Left ventricle myocardium inferior (tissue), 1 donor: ENCODE measurements at regions not wholly inside any gene's neighbourhood (a gene's known extent, or its start where the extent isn't known, plus 50 kb on each side); places are given as distances from the start of the nearest gene placed in this dataset.

ENCODE experiments used
- DNase-seq: peaks from one replicate; pipeline ENCODE4 v3.0.0-alpha.2; 2020
- H3K27ac ChIP-seq: fragments of 200-600 bp; replicated peaks from 2 replicates; pipeline ENCODE4 v1.8.0; 2021
- H3K27me3 ChIP-seq: fragments of 200-600 bp; 2 replicates; pipeline ENCODE4 v1.8.0; 2021; ENCODE audit warnings: low read depth
- H3K36me3 ChIP-seq: fragments of 200-600 bp; 2 replicates; pipeline ENCODE4 v1.8.0; 2021
- H3K4me1 ChIP-seq: fragments of 200-600 bp; 2 replicates; pipeline ENCODE4 v1.8.0; 2021
- H3K4me3 ChIP-seq: fragments of 200-600 bp; 2 replicates; pipeline ENCODE4 v1.8.0; 2021; ENCODE audit warnings: mild to moderate bottlenecking, moderate library complexity
- H3K9me3 ChIP-seq: fragments of 200-600 bp; replicated peaks from 2 replicates; pipeline ENCODE4 v1.8.0; 2021
- CTCF ChIP-seq: fragments of 200-600 bp; IDR thresholded peaks from 2 replicates; pipeline ENCODE4 v1.8.0; 2021; ENCODE audit warnings: antibody characterized with exemption, mild to moderate bottlenecking, borderline replicate concordance
- intact Hi-C: fragments of 100-400 bp; cut with micrococcal nuclease; formaldehyde crosslinking; loops from one replicate; pipeline ENCODE4 v1.11.0; 2022
- donor health status: DM: no; HTN: yes; CAD: no; lungs with severe emphysema.

GRCh38 chr14:66003082-66003730 lies 483.0 kb upstream of the CCDC196 start:
- peaks cover 15% of the 10 kb centered on the region for H3K27me3 ChIP-seq
- no peaks in the 10 kb centered on the region for H3K36me3 ChIP-seq
- no peaks in the 10 kb centered on the region for H3K4me1 ChIP-seq
- no peak for DNase-seq
- TF ChIP-seq CTCF, result no peak
- H3K9me3 ChIP-seq, result peaks cover 27% of the 10 kb centered on the region
- no peak overlapping the region for H3K27ac ChIP-seq
- no peak overlapping the region for H3K4me3 ChIP-seq
- intact Hi-C loops, result no loop called here

- no peaks in the 10 kb centered on the region for H3K4me1 ChIP-seq
- TF ChIP-seq CTCF, result no peak
- no peak overlapping the region for H3K27ac ChIP-seq
- DNase-seq, result no peak
- peaks cover 4% of the 10 kb centered on the region for H3K9me3 ChIP-seq
- H3K4me3 ChIP-seq, result no peak overlapping the region
- H3K36me3 ChIP-seq, result no peaks in the 10 kb centered on the region
- H3K27me3 ChIP-seq, result peaks cover 15% of the 10 kb centered on the region
- intact Hi-C loops, result no loop called here
Observed at GRCh38 chr14:66005900-66006434, 480.2 kb upstream of the CCDC196 start.

- Histone ChIP-seq H3K4me1 (no peaks in the 10 kb centered on the region), H3K36me3 (no peaks in the 10 kb centered on the region), H3K9me3 (no peaks in the 10 kb centered on the region), H3K27me3 (peaks cover 2% of the 10 kb centered on the region), H3K4me3 (no peak overlapping the region), H3K27ac (no peak overlapping the region)
- no peak for TF ChIP-seq CTCF
- intact Hi-C loops, result no loop called here
- no peak for DNase-seq
Observed at GRCh38 chr14:66008631-66009030, 477.5 kb upstream of the CCDC196 start.

GRCh38 chr14:66009089-66009488 lies 477.1 kb upstream of the CCDC196 start:
- no peak overlapping the region for H3K4me3 ChIP-seq
- no peaks in the 10 kb centered on the region for H3K36me3 ChIP-seq
- H3K9me3 ChIP-seq, result no peaks in the 10 kb centered on the region
- no peak for TF ChIP-seq CTCF
- H3K27me3 ChIP-seq, result peaks cover 7% of the 10 kb centered on the region
- no peak overlapping the region for H3K27ac ChIP-seq
- no peak for DNase-seq
- intact Hi-C loops, result no loop called here
- no peaks in the 10 kb centered on the region for H3K4me1 ChIP-seq

GRCh38 chr14:66010695-66011094 lies 475.5 kb upstream of the CCDC196 start:
- Histone ChIP-seq H3K4me3 (no peak overlapping the region), H3K36me3 (no peaks in the 10 kb centered on the region), H3K4me1 (no peaks in the 10 kb centered on the region), H3K27me3 (peaks cover 13% of the 10 kb centered on the region), H3K27ac (no peak overlapping the region), H3K9me3 (no peaks in the 10 kb centered on the region)
- intact Hi-C loops, result no loop called here
- no peak for DNase-seq
- no peak for TF ChIP-seq CTCF
